ENCODE measurements at regions not wholly inside any gene's neighbourhood (a gene's known extent, or its start where the extent isn't known, plus 50 kb on each side); places are given as distances from the start of the nearest gene placed in this dataset.

DNA sequence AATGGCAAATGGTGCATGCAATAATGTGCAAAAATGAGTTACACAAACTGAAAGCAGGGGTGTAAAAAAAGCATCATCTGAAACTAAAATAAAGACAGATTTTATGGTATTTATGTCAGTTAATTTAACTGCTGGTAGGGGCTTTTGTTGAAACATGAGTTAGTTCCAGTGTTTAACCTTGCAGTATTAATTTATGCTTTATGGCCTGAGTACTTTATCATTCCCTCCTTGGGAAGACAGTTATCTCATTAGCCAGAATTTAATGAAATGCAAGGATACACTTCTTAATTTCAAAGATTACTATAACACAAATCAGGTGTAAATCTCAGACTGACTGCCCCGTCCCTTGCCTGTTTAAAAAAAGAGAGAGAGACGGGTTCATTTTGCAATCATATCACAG is 240.1 kb upstream of the MEIS2 start:
- TF ChIP-seq, protein P1, sequence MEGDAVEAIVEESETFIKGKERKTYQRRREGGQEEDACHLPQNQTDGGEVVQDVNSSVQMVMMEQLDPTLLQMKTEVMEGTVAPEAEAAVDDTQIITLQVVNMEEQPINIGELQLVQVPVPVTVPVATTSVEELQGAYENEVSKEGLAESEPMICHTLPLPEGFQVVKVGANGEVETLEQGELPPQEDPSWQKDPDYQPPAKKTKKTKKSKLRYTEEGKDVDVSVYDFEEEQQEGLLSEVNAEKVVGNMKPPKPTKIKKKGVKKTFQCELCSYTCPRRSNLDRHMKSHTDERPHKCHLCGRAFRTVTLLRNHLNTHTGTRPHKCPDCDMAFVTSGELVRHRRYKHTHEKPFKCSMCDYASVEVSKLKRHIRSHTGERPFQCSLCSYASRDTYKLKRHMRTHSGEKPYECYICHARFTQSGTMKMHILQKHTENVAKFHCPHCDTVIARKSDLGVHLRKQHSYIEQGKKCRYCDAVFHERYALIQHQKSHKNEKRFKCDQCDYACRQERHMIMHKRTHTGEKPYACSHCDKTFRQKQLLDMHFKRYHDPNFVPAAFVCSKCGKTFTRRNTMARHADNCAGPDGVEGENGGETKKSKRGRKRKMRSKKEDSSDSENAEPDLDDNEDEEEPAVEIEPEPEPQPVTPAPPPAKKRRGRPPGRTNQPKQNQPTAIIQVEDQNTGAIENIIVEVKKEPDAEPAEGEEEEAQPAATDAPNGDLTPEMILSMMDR (IDR thresholded peaks at IDR 0.05) = no peak

DNA sequence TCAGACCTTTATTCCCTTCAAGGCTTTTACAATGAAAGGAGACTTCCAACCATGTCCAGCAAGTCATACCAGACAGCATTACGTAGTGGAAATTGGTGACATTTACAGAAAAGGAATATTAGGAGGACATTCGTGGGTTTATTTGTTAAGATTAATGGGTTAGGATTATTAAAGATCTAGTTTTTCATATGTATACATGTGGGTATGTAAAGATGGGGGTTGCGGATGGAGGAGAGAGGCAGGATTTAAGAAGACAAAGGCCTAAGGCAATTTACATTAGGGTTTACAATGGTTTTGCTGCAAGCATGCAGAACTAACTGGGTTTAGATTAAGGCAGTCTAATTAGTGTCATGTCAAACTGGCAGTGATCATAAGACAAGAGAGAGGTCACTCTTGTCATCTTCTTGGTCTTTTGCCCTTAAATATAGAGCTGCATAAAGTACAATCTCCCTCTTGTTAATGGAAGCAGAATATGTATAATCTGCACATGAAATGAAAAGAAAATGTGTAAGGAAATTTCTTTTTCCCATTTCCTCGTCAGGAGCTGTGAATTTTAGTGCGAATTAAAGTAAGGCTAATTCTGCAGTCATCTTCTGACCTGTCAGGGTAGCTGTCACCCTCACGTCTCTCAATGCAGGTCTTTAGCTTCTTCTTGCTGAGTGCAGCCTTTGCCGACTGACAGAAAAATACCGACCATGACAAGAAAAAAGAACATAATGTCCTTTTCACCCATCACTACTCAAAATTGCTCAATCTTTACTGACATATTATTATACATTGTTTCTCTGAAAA is 258.9 kb upstream of the MEIS2 start:
- no peak overlapping the region for H3K4me3 ChIP-seq
- H3K27ac ChIP-seq = no peak overlapping the region
- no peak for ATAC-seq
- peaks cover 0 to 2% of the 10 kb centered on the region in 2 donors for H3K9me3 ChIP-seq
- TF ChIP-seq, protein P1 (IDR thresholded peaks at IDR 0.05) = no peak
- H3K36me3 ChIP-seq = no peaks in the 10 kb centered on the region
- H3K27me3 ChIP-seq = no peaks in the 10 kb centered on the region
- no peaks in the 10 kb centered on the region for H3K4me1 ChIP-seq
- no peak for DNase-seq
- intact Hi-C loops (cut with DNase I) = no loop called here

More for the DNA sequence above, 240.1 kb upstream of the MEIS2 start:
- Histone ChIP-seq H3K36me3 (no peaks in the 10 kb centered on the region), H3K27ac (no peak overlapping the region), H3K27me3 (no peaks in the 10 kb centered on the region), H3K4me1 (no peaks in the 10 kb centered on the region), H3K4me3 (no peak overlapping the region), H3K9me3 (peaks cover 0 to 6% of the 10 kb centered on the region in 2 donors)
- intact Hi-C loops (cut with DNase I) = no loop called here
- ATAC-seq (no peak), DNase-seq (no peak)

DNA sequence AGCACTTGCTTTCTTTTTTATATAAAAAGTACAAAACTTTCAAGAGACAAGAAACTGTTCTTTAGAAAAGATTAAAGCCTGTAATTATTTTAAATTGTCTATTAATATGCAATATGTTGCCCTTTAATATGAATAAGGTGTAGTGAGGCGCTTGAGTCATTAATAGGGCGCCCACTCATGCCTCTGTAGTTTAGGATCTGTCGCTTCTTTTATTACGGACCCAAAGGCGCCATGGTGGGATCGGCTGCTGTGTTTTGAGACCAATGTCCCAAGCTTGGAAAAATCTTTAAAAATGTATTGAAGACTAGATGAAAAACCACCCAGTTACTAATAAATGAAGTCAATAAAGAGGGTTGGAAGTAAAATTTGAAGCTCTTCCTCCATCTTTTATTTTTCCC is 259.5 kb upstream of the MEIS2 start:
- intact Hi-C loops (cut with DNase I) = no loop called here
- Histone ChIP-seq H3K27me3 (no peaks in the 10 kb centered on the region), H3K4me1 (no peaks in the 10 kb centered on the region), H3K36me3 (no peaks in the 10 kb centered on the region), H3K9me3 (peaks cover 0 to 2% of the 10 kb centered on the region in 2 donors), H3K27ac (no peak overlapping the region), H3K4me3 (no peak overlapping the region)
- TF ChIP-seq, protein P1 (IDR thresholded peaks at IDR 0.05) = no peak
- ATAC-seq (no peak), DNase-seq (no peak)

DNA sequence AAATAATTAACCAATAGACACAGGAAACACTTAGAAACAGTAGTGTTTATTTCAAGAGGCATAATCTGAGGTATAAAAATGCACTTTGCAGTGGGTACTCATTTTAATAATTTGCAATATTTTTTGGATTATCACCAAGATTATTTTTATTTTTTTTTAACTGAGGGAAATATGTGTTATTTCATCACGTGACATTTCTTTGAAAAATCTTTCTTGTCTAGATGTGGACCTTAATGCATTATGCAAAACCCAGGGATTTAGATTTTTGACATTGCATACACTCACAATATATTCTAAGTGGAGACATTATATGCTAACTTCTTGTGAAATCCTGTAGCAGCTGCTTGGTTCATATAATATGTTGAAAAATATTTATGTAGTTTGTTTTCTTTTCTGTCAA is 260.4 kb upstream of the MEIS2 start:
- no peaks in the 10 kb centered on the region for H3K4me1 ChIP-seq

DNA sequence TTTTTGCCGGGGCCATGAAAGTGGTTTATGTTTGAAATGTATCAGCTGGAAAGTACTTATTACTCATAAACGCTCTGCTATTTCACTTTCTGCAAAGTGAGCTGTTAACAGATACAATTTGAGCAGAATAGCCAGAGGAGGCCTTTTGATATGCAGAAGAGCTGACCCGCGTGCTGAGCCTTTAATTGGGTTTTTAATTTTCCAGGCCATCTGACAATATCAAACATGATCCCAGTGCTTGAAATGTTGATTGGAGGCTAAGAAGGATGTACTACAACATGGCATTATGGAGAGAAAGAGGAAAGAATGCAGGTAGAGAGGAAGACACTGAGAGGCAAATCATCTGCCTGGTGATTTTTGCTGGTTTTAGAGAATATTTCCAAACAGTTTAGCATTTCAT is 261.3 kb upstream of the MEIS2 start:
- Histone ChIP-seq H3K36me3 (no peaks in the 10 kb centered on the region), H3K27me3 (no peaks in the 10 kb centered on the region), H3K4me3 (no peak overlapping the region), H3K4me1 (no peaks in the 10 kb centered on the region), H3K9me3 (no peaks in the 10 kb centered on the region), H3K27ac (no peak overlapping the region)
- TF ChIP-seq, protein P1 (IDR thresholded peaks at IDR 0.05) = no peak
- DNase-seq (no peak), ATAC-seq (no peak)
- intact Hi-C loops (cut with DNase I) = no loop called here

More for the DNA sequence above, 260.4 kb upstream of the MEIS2 start:
- Histone ChIP-seq H3K27me3 (no peaks in the 10 kb centered on the region), H3K36me3 (no peaks in the 10 kb centered on the region), H3K27ac (no peak overlapping the region), H3K9me3 (no peaks in the 10 kb centered on the region), H3K4me3 (no peak overlapping the region)
- no peak for DNase-seq
- intact Hi-C loops (cut with DNase I) = no loop called here
- TF ChIP-seq, protein P1 (IDR thresholded peaks at IDR 0.05) = no peak
- ATAC-seq = no peak

Data from left lung (tissue), 4 donors.